ENCODE measurements at regions not wholly inside any gene's neighbourhood (a gene's known extent, or its start where the extent isn't known, plus 50 kb on each side); places are given as distances from the start of the nearest gene placed in this dataset.

DNA sequence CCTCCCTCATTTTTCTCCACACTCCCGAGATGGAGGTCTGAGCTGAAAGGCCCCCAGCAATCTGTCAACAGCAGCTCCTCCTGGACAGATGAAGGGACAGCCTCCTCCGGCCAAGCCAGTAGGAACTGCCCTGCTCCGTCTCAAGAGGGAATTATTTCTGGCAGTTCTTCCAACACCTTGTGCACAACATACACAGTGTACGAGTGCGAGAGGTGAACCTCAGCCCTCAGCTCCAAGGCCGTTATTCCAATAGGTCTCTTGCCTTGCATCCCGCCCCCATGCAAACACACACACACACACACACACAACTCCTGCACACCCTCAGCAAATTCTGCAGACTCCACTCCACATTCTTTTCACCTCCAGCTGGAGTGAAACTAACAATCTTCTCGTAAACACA lies 181.7 kb upstream of the FAR2 start:
- TF ChIP-seq, protein P1, sequence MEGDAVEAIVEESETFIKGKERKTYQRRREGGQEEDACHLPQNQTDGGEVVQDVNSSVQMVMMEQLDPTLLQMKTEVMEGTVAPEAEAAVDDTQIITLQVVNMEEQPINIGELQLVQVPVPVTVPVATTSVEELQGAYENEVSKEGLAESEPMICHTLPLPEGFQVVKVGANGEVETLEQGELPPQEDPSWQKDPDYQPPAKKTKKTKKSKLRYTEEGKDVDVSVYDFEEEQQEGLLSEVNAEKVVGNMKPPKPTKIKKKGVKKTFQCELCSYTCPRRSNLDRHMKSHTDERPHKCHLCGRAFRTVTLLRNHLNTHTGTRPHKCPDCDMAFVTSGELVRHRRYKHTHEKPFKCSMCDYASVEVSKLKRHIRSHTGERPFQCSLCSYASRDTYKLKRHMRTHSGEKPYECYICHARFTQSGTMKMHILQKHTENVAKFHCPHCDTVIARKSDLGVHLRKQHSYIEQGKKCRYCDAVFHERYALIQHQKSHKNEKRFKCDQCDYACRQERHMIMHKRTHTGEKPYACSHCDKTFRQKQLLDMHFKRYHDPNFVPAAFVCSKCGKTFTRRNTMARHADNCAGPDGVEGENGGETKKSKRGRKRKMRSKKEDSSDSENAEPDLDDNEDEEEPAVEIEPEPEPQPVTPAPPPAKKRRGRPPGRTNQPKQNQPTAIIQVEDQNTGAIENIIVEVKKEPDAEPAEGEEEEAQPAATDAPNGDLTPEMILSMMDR (IDR thresholded peaks at IDR 0.05; ENCODE audit: extremely low read depth, insufficient read depth, missing control alignments), result no peak
- in situ Hi-C loops (cut with MboI; ENCODE audit: low pct_unique_long_range_greater_than_20kb, low sequenced_read_pairs, unreplicated experiment), result no loop called here
- DNase-seq (ENCODE audit: low spot score), result no peak

DNA sequence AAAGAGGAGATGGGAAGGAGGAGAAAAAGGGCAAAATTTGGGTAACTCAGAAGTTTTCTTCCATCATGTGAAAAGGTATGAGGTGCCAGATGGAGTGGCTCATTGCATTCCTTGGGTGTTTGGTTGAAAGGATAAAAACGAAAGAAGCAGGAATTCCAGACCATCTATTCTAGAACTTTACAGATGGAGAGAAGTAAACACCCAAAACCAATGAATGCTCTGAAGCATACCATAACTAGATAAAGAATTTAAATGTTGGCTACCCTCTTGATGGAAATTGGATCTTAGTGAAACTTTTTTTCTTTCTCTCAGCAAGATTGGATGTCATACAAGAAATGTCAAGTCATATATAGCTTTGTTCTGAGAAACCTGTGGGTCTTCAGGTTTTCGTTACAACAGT lies 175.6 kb upstream of the FAR2 start:
- no peak for DNase-seq (ENCODE audit: low spot score)
- TF ChIP-seq, protein P1 (IDR thresholded peaks at IDR 0.05; ENCODE audit: extremely low read depth, insufficient read depth, missing control alignments), result no peak
- in situ Hi-C loops (cut with MboI; ENCODE audit: low pct_unique_long_range_greater_than_20kb, low sequenced_read_pairs, unreplicated experiment), result no loop called here

DNA sequence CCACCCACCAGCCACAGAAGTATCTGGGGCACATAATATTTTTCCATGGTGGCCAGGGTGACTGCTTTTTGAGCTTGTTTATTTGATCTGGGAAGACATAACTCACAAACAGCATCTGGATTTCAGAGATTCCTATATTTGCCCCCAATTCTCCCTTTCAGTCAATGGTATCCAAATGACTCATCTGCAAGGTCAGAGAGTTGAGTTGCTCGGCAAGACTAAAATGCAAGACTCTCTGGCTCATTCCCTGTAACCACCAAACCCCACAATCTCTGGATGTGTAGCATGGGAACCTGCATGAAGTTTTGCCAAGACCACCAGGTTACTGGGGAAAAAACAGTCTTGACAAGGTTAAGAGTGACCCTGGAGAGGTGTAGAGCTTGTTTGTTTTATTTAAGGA lies 174.9 kb upstream of the FAR2 start:
- TF ChIP-seq, protein P1 (IDR thresholded peaks at IDR 0.05; ENCODE audit: extremely low read depth, insufficient read depth, missing control alignments), result no peak
- DNase-seq (ENCODE audit: low spot score), result no peak
- in situ Hi-C loops (cut with MboI; ENCODE audit: low pct_unique_long_range_greater_than_20kb, low sequenced_read_pairs, unreplicated experiment), result no loop called here

DNA sequence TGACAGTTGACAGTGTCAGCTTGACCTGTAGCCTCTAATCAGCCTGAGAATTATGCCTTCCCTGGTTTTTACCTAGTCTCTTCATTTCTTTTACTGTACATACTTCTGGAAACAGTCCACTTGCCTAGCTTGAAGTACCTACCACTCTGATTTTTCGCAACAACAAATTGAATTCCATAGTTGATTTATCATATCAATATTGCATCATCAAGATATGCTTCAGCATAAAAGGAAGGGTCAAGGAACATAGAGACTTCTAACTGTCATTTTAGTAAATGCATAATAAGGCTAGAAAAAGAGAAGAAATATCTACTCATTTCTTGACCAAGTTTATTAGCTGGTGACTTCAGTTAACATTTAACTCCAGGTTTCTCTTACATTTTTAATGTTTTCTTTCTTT lies 174.2 kb upstream of the FAR2 start:
- in situ Hi-C loops (cut with MboI; ENCODE audit: low pct_unique_long_range_greater_than_20kb, low sequenced_read_pairs, unreplicated experiment), result no loop called here
- DNase-seq (ENCODE audit: low spot score), result no peak
- TF ChIP-seq, protein P1 (IDR thresholded peaks at IDR 0.05; ENCODE audit: extremely low read depth, insufficient read depth, missing control alignments), result no peak

DNA sequence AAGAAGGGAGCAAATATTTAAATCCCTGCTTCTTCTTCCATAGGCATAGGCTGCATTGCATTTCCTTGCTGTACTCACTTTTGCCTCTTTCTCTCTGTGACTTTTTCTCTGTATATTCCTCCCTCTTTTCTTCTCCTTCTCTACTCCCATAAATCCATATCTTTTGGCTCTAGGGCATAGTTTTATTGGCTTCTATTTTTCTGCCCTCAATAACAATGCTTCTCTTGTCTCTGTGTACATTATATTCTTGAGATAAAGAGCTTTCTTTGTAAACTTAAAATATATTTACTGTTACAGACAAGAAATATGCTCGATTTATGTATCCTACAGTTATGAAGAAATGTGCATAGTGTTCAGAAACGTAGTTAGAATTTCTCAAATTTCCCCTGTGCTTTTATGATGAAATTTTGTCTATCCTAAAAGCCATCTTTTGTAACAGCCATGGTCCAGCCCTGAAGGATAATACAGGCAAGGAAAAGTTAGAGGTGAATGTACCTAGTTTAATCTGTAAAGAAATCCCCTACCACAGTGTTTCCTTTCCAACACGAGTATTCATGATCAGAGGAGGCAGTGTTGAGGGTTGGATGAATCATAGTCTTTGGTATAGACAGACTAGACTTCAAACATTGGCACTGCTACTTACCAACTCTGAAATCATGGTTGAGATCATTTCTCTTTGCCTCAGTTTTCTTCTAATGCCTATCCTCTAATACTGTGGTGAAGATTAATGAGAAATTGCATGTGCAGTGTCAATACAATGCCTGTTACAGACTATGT lies 173.3 kb upstream of the FAR2 start:
- in situ Hi-C loops (cut with MboI; ENCODE audit: low pct_unique_long_range_greater_than_20kb, low sequenced_read_pairs, unreplicated experiment), result no loop called here
- TF ChIP-seq, protein P1 (IDR thresholded peaks at IDR 0.05; ENCODE audit: extremely low read depth, insufficient read depth, missing control alignments), result no peak
- DNase-seq (ENCODE audit: low spot score), result no peak

DNA sequence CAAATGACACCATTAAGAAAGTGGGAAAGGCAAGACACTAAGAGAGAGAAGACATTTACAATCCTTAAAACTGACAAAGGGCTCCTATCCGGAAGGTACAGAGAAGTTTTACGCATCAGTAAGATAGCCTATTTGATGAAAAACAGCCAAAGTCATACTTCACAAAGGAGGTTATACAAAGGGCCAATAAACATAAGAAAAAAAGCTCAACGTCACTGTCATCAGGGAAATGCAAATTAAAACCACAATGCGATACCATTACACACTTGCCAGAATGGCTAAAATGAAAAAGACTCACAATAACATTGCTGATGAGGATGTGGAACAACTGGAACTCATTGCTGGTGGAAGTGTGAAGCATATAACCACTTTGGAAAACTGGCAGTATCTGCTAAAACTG lies 168.6 kb upstream of the FAR2 start:
- TF ChIP-seq, protein P1 (IDR thresholded peaks at IDR 0.05; ENCODE audit: extremely low read depth, insufficient read depth, missing control alignments), result no peak
- in situ Hi-C loops (cut with MboI; ENCODE audit: low pct_unique_long_range_greater_than_20kb, low sequenced_read_pairs, unreplicated experiment), result no loop called here
- DNase-seq (ENCODE audit: low spot score), result no peak

Measured in GM13977 (cell line).